Osteocyte (in vitro differentiated cells): ENCODE measurements at regions not wholly inside any gene's neighbourhood (a gene's known extent, or its start where the extent isn't known, plus 50 kb on each side); places are given as distances from the start of the nearest gene placed in this dataset.

Experiments used
- DNase-seq: peaks from one replicate; pipeline ENCODE4 v3.0.0; 2021; ENCODE audit warnings: mixed read lengths; ENCODE audit not compliant: unreplicated experiment; ENCODE audit errors: extremely low spot score
- H3K27ac Mint-ChIP-seq: one replicate; pipeline ENCODE4 v1.8.0; 2021; ENCODE audit warnings: mild to moderate bottlenecking, mixed read lengths; ENCODE audit not compliant: unreplicated experiment
- H3K27me3 Mint-ChIP-seq: one replicate; pipeline ENCODE4 v1.8.0; 2021; ENCODE audit warnings: mixed read lengths; ENCODE audit not compliant: unreplicated experiment
- H3K36me3 Mint-ChIP-seq: one replicate; pipeline ENCODE4 v1.8.0; 2021; ENCODE audit warnings: mixed read lengths; ENCODE audit not compliant: unreplicated experiment
- H3K4me1 Mint-ChIP-seq: one replicate; pipeline ENCODE4 v1.8.0; 2021; ENCODE audit warnings: mixed read lengths; ENCODE audit not compliant: unreplicated experiment
- H3K4me3 Mint-ChIP-seq: one replicate; pipeline ENCODE4 v1.8.0; 2021; ENCODE audit warnings: mild to moderate bottlenecking, moderate library complexity, mixed read lengths; ENCODE audit not compliant: unreplicated experiment
- H3K9me3 Mint-ChIP-seq: one replicate; pipeline ENCODE4 v1.8.0; 2021; ENCODE audit warnings: mixed read lengths; ENCODE audit not compliant: unreplicated experiment
- TF ChIP-seq, protein P1 (sequence below): fragments of 200-600 bp; sonication (generic); IDR thresholded peaks from 2 replicates; pipeline ENCODE4 v1.5.0; 2021; ENCODE audit warnings: antibody characterized with exemption, mild to moderate bottlenecking, moderate library complexity

DNA sequence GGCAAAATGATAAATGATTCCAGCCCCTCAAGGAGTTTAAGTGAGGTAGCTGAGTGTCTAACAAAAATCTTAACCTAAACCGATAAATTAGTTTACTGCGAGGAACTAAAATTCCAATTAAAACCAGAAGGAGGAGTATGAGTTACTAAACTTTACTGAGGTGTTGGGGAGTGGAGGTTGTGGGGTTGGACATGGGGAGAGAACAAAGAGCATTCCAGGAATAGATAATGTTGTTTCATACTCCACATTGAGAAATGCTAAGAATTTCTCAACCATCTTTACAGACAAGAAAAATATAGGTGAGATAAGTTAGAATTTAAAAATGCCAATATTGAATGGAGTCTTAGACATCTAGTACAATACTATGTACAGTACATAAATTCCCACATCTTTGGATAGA lies 488.6 kb downstream of the METTL15 start:
- no peaks in the 10 kb centered on the region for H3K27me3 Mint-ChIP-seq
- H3K4me3 Mint-ChIP-seq = no peak overlapping the region
- no peaks in the 10 kb centered on the region for H3K9me3 Mint-ChIP-seq
- TF ChIP-seq, protein P1, sequence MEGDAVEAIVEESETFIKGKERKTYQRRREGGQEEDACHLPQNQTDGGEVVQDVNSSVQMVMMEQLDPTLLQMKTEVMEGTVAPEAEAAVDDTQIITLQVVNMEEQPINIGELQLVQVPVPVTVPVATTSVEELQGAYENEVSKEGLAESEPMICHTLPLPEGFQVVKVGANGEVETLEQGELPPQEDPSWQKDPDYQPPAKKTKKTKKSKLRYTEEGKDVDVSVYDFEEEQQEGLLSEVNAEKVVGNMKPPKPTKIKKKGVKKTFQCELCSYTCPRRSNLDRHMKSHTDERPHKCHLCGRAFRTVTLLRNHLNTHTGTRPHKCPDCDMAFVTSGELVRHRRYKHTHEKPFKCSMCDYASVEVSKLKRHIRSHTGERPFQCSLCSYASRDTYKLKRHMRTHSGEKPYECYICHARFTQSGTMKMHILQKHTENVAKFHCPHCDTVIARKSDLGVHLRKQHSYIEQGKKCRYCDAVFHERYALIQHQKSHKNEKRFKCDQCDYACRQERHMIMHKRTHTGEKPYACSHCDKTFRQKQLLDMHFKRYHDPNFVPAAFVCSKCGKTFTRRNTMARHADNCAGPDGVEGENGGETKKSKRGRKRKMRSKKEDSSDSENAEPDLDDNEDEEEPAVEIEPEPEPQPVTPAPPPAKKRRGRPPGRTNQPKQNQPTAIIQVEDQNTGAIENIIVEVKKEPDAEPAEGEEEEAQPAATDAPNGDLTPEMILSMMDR = no peak
- H3K4me1 Mint-ChIP-seq = no peaks in the 10 kb centered on the region
- no peaks in the 10 kb centered on the region for H3K36me3 Mint-ChIP-seq
- DNase-seq = no peak
- H3K27ac Mint-ChIP-seq = no peak overlapping the region

DNA sequence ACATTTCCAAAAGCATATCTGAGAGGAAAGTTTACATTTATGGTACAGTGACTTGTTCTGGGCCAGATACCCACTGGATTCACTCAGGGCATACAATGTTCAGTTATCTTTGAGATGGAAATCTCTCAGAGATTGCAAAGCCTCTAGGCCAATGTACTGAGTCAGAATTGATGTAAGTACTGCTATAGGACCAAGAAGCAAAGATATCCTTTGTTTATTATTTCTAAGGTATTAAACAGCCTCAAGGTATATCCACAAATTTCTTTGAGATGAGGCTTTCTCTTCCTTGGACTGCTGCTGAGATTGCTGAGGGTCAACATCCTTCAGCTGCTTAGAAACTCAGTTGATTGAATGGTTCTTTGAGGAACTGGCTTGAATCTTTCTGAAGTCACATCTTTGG lies 484.0 kb downstream of the METTL15 start:
- TF ChIP-seq, protein P1 = no peak
- Mint-ChIP-seq H3K27me3 (no peaks in the 10 kb centered on the region), H3K27ac (no peak overlapping the region), H3K4me1 (no peaks in the 10 kb centered on the region), H3K4me3 (no peak overlapping the region), H3K9me3 (no peaks in the 10 kb centered on the region), H3K36me3 (no peaks in the 10 kb centered on the region)
- DNase-seq = no peak

DNA sequence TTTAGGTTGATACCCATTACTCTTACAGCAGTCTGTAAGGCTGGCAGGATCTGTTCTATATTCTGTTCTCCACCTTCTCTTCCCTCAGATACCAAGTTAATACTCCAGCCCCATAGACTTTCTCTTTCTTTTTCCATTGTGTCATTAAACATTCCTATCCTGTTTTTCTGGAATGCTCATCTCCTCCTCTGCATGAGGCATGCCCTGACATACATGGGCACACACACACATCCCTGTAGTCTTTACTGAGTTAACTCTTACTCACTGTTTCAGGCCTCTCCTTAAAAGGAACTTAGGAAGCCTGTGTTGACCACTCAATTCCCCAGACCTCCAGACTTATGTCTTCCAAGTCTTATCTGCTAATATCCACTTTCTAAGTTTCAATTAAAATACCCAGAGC lies 476.8 kb downstream of the METTL15 start:
- Mint-ChIP-seq H3K27ac (no peak overlapping the region), H3K27me3 (no peaks in the 10 kb centered on the region), H3K4me1 (peaks cover 8% of the 10 kb centered on the region), H3K36me3 (no peaks in the 10 kb centered on the region), H3K4me3 (no peak overlapping the region), H3K9me3 (peaks cover 9% of the 10 kb centered on the region)
- TF ChIP-seq, protein P1 = no peak
- DNase-seq = no peak

DNA sequence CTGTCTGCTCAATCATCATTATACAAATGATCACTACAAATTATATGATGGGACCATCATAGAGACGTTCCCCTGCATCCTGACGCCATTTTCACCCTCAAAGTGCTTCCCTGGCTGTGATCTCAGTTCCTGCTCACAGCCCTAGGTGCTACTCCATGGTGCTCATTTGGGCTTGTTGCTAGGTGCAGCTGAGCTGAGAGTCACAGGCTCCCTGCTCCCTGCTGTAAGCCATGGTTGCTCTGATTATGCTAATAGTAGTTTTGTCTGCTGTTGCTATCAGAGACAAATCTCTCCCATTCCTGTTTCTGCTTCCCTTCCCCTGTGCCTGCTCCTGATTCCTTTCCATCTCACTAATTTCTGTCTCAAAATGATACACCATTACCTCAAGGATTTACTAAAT lies 474.3 kb downstream of the METTL15 start:
- Mint-ChIP-seq H3K4me3 (no peak overlapping the region), H3K4me1 (peaks cover 8% of the 10 kb centered on the region), H3K27me3 (no peaks in the 10 kb centered on the region), H3K36me3 (no peaks in the 10 kb centered on the region), H3K27ac (no peak overlapping the region), H3K9me3 (peaks cover 9% of the 10 kb centered on the region)
- no peak for DNase-seq
- TF ChIP-seq, protein P1 = no peak

DNA sequence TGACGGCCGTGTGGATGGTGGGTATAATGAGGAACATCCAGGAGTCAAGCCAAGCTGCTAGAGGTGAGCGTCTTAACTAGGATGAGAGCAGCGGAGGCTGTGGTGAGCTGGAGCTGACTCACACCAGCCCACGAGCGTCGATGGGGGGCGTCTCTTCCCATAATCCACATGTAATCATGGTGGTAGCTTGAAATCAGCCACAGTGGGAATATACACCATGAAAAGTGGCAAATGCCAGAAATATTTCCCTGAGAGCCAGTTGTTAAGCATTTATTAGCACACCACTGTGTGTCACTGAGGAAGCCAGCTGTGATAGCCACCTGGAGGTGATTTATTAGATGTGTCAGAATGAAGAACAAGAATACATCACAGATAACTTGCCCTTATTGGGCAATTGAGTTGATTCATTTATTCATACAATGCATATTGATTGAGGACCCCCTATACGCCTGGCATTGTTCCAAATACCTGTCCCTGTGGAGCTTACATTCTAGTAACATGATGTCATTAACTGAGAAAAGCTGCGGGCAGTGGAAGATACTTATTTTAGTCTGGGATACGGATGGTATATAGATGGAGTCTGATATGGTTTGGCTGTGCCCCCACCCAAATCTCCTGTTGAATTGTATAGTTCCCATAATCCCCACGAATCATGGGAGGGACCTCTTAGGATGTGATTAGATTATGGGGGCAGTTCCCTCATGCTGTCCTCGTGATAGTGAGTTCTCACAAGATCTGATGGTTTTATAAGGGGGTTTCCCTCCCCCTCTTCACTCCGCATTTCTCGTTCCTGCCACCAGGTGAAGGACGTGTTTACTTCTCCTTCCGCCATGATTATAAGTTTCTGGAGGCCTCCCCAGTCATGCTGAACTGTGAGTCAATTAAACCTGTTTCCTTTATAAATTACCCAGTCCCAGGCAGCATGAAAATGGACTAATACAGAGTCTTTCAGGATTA lies 473.4 kb downstream of the METTL15 start:
- Mint-ChIP-seq H3K4me1 (peaks cover 8% of the 10 kb centered on the region), H3K27ac (no peak overlapping the region), H3K27me3 (no peaks in the 10 kb centered on the region), H3K9me3 (peaks cover 9% of the 10 kb centered on the region), H3K4me3 (no peak overlapping the region), H3K36me3 (no peaks in the 10 kb centered on the region)
- TF ChIP-seq, protein P1 = no peak
- DNase-seq = no peak
